HG02610 (cell line): ENCODE measurements at regions not wholly inside any gene's neighbourhood (a gene's known extent, or its start where the extent isn't known, plus 50 kb on each side); places are given as distances from the start of the nearest gene placed in this dataset.
"Not testable (repeated sequence)": the region's sequence is repeated elsewhere in the genome, so short reads cannot be mapped to it uniquely, and the experiment has no call there.

Source experiments
- ATAC-seq: cut with Tn5 transposase; IDR thresholded peaks from one replicate; pipeline ENCODE4 v1.9.1; 2021; ENCODE audit warnings: mild to moderate bottlenecking, moderate library complexity; ENCODE audit not compliant: unreplicated experiment

DNA sequence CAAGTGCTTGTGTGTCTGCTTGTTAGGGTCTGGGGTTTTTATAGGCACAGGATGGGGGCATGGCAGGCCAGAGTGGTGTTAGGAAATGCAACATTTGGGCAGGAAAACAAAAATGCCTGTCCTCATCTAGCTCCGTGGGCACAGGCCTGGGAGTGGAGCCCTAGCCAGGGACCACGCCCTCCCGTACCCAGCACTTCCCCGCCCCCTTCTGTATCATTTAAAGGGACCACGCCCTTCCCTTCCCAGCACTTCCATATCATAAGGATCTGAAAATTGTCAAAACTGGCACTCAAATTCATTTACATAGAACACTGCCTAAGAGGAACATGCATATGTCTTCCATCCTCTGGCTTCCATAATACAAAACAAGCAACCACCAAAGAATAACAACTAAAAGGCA lies 185.8 kb downstream of the B3GLCT start:
- no peak for ATAC-seq

DNA sequence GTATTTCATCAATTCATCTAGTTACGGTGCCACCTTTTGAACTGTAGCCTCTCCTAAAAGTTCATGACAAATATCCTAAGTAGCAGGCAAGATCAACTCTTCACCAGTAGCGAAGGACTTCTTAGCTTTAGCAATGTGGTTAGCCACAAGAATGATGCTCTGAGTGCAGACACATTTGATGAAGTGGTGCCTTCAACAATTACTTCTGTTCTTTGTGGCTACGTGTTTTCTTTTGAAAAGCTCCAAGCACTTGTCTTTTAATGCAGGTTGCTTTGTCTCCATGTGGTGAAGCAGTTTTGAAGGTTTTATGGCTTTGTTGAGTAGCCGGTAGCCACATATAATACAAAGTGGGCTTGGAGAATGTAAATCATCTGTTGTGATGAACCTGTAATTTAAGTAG lies 194.7 kb downstream of the B3GLCT start:
- ATAC-seq = no peak

DNA sequence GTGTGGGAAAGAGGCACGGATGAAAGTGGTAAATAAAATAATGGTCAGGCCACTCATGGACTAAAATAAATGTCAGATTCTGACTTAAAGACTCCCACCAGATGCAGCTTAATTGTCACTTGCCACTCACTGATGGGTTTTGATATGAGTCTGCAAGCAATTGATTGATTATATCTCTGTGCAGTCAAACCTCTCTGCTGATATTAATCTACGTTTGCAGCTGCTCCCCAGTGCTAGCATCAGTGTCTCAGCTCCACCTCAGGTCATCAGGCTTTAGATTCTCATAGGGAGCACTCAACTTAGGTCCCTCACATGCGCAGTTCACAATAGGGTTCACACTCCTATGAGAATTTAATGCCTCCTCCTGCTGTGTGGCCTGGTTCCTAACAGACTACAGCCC lies 195.3 kb downstream of the B3GLCT start:
- no peak for ATAC-seq

DNA sequence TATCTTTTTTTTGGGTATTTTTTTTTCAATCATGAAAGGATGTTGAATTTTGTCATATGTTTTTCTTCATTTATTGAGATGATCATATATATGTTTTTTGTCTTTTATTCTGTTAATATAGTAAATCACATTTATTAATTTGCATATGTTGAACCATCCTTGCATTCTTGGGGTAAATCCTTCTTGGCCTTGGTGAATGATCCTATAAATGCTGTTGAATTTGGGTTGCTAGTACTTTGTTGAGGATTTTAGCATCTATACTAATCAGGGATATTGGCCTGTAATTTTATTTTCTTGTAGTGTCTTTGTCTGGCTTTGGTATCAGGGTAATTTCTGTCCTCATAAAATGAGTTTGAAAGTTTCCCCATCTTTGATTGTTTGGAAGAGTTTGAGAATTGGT lies 199.9 kb downstream of the B3GLCT start:
- no peak for ATAC-seq

DNA sequence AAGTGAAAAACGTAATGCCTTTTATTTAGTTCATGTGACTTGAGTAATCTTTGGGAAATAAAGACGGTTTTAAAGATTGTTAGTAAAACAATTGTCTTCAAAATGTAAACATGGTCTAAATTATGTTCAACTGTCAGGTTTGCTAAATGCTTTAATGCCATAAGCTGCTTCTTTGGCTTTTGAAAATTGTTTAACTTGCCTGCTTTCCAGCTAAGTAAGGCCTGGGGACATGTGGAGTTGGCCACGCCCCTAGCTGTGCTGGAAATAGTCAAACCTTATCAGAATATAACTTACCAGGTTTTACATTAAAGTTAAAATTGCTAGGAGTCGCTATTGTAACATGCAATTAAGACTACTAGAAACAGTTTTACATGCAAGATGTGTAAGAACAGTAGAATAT lies 203.9 kb downstream of the B3GLCT start:
- ATAC-seq = not testable (repeated sequence)

DNA sequence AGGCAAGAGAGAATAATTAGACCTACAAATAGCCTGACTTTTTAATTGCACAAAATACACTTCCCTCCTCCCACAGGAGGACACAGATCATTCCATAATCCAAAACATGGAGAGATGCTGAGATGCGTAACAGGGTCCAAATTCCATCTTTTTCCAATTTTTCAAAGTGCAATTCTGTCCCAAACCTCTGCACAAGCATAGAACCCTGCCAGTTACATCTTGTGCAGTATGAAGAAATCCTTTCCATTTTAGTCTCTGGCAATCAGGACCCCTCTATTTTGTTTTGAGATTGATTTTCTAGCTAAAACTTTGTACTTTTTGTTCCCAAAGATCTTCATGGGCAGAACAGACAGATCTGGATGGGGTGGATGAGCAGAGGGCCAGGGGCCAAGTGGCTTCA lies 209.2 kb downstream of the B3GLCT start:
- ATAC-seq = no peak

DNA sequence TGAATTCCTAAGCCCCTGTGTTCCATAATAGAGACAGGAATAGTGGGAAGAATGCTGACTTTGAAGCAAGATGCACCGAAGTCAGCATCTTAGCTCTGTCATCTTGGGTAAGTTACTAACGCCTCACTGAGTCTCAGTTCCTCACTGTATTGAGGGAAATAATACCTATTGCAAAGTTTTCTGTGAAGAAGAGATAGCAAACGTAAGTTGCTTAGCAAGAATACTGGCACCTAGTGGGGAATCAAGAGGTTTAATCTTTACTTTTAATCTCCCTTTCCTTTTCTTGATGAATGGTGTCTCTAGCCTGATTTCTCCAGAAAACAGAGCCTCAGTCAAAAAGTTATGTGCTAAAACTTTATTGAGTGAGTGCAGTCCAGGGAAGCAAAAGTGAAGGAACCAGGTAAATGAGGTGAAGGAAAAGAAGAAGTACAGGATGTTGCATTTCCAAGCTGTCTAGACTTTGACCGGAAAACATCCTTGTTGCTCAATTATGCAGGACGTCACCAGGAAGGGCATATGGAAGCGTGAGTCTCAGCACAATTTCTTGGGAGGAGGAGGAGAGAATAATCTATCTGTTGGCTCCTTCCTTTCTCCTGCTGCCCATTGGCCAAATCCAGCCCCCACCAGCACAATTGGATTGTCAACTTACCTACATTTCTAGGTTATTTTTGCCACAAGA lies 210.0 kb downstream of the B3GLCT start:
- no peak for ATAC-seq

DNA sequence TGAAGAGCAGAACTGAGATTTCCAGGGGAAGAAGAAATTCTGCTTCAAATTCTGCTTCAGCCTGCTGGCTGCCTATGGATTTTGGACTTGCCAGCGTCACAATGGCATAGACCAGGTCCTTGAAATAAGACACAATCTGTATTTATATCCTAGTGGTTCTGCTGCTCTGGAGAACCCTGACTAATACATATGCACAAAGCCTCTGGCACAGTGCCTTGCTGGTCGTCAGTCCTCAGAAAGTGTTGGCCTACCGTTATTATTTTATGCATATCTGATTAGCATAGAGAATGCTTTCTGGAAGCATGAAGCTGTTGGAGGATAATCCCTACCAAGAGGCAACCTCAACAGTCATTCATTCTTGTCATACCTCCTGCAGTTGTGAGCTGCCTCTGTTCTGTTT lies 213.7 kb downstream of the B3GLCT start:
- no peak for ATAC-seq

DNA sequence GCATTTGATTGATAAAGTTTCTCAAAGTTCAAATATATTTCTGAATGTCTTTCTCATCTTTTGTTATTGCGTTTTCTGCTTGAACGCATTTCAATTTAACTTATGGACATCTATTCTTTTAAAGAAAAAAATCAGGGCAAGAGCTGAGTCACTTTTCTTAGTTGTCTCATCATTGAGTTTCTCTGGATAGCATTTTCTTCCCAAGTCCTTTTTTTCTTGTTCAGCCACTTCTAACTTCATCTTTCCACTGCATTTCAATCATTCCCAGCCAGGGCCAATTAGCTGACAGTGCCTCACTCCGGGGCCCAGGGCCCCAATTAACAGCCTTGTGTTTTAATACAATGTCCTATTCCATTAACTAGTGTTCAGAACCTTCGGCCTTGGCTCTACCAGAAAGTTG lies 216.3 kb downstream of the B3GLCT start:
- ATAC-seq = no peak

DNA sequence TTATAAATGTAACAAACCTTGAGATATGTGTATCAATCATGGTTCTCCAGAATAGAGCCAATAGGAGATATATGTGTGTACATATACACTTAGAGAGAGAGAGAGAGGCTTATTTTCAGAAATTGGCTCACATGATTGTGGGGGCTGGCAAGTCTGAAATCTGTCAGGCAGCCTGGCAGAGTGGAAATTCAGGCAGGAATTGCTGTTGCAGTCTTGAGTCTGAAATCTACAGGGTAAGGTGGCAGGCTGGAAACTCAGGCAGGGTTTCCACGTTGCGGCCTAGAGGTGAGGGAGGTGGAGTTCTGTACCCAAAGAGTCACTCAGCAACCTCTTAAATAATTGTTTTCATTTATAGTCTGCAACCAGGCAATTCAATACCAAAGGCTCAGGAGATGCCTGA lies 218.4 kb downstream of the B3GLCT start:
- no peak for ATAC-seq

DNA sequence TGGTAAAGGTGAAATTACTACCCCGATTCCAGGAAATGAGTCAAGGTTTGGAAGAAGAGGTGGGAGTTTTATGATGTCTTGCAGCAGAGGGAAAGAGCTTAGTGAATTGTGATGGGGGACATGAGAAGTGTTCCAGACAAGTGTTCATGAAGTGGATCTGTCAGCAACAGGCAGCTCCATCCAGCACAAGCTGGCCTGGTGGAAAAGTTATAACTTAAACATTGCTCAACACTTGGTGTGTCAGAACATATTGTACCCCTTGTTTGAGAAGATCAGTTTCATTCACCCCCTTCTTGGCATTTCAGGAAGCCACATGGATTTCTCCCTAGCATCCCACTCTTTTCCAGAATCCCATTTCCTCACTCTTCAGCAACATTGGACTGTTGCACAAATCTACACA lies 222.0 kb downstream of the B3GLCT start:
- no peak for ATAC-seq

DNA sequence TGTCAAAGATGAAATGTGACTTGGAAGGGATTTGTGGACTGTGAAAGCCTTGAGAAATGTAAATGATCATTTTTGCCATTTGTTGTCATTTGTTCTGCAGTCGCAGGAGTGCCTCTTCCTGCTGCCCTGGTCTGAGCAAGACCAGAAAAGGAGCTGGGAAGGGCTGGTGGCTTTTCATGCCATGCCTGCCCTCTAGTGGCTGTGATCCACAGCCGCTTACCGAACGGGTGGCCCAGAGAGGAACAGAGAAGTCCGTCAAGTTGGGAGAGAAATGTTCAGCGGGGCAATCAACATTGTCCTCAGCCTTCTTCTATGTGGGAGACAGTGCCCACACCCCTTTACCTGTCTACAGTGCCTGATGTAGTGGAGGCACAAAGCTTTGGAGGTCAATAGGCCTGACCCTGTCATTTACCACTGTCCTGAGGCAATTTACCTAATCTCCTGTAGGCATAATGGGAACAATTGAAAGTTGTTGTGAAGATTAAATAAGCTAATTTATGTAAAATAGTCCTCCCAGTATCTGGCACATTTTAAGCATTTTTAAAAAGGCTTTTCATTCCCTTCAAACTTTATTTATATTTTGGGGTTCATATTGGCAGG lies 224.5 kb downstream of the B3GLCT start:
- ATAC-seq = peak; percentile 94

DNA sequence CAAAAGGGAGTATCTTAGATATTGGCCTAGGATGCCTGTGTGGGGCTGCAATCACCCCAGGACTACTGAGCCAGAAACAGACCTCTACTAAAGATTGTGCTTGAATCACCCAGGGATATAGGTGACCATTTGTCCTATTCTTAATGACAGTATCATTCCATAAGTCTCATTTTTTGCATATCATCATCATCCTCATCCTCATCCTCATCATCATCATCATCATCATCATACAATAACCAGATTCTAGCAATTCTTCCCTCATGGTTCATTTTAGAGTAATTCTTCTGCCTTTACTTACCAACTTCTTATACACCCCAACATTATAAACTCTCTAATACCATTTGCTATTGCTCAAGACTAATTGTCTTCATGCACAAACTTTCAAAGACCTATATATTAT lies 226.6 kb downstream of the B3GLCT start:
- ATAC-seq = no peak

DNA sequence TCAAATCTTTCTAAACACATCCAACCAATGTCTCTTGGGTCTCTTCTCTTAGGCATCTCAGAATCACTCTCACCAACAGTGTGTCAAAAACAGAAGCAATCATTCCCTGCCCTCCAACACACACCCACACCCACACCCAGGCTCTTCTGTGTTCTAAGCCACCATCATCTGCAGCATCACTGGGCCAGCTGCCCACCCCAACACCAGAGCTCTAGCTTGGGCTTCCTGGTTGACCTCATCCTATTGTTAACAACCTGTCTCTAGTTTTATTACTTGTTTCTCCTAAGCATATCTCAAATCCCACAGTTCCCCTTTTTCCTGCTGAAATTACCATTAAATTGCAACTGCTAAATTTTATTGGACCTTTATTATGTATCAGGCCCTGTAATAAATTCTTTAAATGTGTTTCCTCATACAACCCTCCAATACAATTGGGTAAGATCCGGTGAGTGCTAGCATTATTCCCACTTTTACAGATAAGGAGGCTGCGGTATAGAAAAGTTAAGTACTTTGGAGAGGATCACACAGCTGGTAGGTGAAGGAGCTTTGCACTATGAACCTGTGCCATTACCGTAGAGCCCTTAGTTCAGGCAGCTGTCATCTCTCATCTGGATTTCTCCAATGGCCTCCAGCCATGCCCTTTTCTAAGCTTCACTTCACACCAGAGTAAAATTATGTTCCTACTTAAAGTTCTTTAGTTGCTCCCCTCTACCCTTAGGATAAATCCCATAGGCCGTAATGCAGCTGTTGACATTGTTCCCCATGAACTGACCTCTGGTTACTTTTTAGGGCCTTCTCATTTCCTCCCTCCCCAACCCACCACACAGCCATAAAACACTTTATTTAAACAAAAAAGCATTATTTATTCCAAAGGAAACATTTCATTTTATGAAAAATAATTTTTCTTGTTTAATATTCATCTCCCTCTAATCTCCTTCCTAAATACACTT lies 227.7 kb downstream of the B3GLCT start:
- no peak for ATAC-seq

DNA sequence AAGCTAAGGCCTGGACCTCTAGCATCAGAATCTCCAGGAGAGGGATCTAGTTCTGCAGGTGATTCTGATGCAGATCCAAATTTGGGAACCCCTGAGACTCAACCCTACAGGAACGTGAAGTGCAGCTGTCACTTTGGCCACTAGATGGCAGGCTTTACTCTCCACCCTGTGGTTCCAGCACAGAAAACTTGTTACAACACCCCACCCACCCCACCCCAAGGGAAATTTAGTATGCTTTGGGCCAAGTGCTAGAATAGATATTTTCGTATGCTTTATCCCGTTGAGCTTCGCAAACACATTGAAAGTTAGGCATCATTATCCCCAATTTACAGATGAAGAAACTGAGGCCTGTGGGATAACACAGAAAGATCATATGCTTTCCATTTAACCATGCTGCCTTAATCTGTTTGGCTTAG lies 232.0 kb downstream of the B3GLCT start:
- ATAC-seq = no peak

DNA sequence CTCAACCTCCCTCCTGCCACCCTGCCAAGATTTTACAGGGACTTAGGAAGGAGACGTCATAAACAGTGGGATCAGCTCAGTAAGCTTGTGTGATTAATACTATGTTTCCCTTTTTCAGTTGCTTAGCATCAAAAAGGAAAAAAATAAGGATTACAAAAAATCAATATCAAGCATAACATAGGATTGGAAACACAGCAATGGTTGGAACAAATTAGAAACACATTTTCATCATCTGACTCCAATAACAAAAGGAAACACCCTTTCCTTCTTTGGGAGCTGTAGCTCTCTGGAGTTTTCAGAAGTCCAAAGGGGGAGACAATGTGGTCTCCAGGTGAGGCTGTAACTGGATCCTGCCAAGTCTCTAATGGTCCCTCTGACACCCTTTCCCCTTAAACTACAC lies 233.4 kb downstream of the B3GLCT start:
- ATAC-seq = no peak

DNA sequence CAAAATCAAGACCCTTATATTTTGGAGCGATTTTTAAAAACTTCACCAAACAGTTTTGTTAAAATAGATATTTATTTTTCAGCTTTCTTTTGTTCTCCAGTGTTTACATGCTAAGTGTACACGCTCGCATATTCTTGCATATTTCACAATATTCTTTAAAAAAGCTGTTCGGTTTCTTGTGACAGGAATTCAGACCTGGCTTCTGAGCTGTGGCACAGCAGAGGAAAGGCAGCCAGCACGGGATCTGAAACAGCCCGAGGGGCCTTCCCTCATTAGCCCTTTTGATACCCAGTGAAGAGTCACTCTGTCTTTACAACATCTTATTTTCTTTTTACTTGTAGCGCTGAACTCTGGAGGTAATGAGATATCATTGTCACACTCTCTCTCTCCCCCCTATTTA lies 234.0 kb downstream of the B3GLCT start:
- ATAC-seq = no peak

DNA sequence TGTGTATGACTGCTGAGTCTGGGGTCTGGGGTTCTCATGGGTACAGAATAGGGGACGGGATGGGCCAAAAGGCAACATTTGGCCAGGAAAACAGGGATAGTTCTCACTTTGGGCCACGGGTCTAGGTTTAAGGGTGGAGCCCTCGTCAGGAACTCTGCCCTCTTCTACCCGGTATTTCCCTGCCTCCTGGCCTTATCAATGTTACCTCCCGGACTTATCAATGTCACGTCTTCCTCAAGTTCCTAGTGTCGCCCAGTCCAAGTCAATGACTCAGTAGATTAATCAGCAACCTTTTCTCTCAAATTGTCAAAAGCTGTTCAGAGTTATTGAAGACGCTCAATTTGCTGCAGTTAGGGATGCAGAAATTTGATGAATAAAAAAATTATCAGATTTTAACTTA lies 234.8 kb downstream of the B3GLCT start:
- ATAC-seq = no peak

DNA sequence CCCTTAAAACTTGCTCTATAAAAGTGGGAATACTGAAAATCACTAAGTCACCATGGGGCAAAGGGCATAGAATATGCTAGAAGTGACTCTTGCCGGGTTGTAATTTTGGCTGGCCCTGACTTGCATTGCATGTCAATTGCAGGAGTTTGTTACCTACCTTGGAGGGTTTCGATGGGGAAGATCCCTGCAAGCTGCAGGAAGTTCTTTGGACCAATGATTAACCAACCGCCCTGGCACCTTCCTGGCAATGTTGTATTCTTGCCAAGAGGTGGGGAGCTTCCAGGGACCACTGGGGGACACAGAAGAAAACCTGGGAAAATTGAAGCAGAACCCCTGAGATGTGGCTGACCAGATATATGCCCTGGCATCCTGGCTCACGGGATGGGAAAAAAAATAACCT lies 235.8 kb downstream of the B3GLCT start:
- no peak for ATAC-seq

DNA sequence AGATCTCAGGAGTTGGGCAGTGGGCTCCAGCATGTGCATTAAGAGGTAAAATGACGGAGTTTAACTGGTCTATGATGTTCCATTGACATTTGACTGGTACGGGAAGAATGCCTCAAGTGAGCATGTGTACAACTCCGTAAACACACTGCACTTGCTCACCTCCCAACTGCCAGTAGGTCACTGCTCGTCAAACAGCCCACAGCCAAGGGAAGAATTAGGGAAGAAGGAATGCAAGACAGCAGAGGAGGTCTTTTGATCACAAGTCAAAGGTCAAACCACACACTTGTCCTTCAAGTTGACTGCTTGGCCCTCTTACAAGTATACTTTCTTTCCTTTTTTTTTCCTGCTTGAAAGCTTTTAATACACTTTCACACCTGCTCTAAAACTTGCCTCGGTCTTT lies 236.7 kb downstream of the B3GLCT start:
- no peak for ATAC-seq

DNA sequence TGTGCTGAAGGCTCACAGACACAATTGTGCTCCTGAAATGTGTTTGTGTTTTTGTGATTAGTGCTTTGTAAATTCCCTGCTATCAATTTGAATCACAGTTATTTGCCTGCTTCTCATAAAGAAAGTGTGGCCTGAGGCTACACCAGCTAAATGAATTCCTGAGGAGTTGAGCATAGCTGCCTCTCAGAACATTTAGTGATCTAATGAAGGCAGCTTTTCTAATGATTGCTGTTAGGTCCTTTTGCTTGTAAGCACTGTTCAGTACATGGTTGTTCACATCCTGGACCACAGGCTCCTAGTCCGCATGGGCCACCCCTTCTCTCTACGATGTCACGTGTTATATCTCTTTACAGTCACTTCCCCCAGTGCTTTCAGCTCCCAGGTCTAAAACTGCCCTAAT lies 238.2 kb downstream of the B3GLCT start:
- ATAC-seq = peak; percentile 49

DNA sequence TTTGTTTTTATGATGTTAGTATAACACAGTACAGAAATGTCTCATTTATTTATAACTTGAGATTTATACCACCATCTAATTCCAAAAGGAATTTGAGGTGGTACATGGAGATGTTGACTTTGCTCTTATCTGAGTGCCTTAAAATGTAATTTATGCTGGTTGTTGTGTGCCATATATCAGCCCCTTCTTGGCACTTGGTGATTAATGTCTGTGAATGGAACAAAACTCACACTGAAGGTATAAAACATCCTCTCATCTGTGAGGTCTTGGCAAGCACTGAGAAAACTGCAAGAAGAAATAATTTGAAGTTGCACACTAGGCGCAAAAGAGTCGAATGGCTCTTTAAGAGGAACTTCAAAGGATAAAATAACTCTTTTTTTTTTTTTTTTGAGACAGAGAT lies 240.4 kb downstream of the B3GLCT start:
- no peak for ATAC-seq
